ENCODE measurements at regions not wholly inside any gene's neighbourhood (a gene's known extent, or its start where the extent isn't known, plus 50 kb on each side); places are given as distances from the start of the nearest gene placed in this dataset.

DNA sequence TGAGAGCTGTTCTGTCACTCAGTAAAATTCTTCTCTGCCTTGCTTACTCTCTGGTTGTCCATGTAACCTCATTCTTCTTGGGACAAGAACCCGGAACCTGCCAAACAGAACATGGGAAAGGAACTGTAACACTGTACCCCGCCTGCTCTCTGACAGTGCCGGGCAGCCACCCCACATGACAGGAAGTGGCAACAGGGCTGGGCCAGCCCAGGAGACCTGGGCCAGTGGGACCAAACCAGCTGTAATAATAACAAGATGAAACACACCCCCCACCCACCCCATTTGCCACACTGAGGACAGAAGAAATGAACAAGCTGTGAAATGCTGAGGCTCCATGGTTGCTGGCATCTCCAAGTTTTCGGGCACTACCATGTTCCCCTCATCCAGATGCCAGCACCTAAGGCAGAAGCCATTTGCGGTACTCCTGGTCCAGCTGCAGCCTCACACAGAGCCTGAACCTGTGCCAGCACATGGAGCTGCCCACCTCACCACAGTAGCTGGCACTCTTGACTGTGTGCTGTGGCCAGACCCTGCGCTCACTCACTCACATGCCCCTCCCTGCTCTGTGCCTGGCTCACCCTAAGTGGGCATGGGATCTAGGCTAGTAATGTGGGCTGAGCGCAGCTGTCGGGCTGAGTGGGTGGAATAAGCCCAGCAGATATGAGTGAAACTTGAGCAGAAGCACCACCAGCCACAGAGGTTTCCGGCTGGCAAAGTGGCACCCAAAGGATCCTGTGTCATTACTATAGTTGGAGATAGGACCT is 126.2 kb upstream of the UGT8 start:
- no peak for DNase-seq

GRCh38 chr4:114474188-114474800 is 124.3 kb upstream of the UGT8 start:
- no peak for DNase-seq

GRCh38 chr4:114476310-114476709 is 122.3 kb upstream of the UGT8 start:
- no peak for DNase-seq

GRCh38 chr4:114479595-114479994 is 119.0 kb upstream of the UGT8 start:
- no peak for DNase-seq

DNA sequence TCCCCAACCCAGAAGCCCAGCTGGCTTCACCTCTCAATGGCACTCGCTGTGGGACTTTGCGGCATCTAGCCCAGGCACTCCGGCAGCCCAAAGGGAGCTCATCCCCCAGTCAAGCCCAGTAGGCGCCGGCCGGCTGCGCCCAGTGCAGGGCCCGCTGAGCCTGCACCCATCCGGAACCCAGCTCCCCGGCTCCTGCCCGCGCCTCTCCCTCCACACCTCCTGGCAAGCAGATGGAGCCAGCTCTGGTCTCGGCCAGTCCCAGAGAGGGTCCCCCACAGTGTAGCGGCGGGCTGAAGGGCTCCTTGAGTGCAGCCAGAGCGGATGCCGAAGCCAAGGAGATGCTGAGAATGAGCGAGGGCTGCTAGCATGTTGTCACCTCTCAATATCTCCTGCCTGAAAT is 116.8 kb upstream of the UGT8 start:
- no peak for DNase-seq

GRCh38 chr4:114487101-114487500 is 111.5 kb upstream of the UGT8 start:
- DNase-seq = no peak

- DNase-seq = no peak
These were observed 110.2 kb upstream of the UGT8 start for GRCh38 chr4:114488301-114488982.

GRCh38 chr4:114494246-114494803 is 104.3 kb upstream of the UGT8 start:
- DNase-seq = no peak

- no peak for DNase-seq
These were observed 103.1 kb upstream of the UGT8 start for GRCh38 chr4:114495471-114495928.

GRCh38 chr4:114497116-114497515 is 101.5 kb upstream of the UGT8 start:
- DNase-seq = no peak

- no peak for DNase-seq
These were observed 89.3 kb upstream of the UGT8 start for GRCh38 chr4:114509340-114509739.

DNA sequence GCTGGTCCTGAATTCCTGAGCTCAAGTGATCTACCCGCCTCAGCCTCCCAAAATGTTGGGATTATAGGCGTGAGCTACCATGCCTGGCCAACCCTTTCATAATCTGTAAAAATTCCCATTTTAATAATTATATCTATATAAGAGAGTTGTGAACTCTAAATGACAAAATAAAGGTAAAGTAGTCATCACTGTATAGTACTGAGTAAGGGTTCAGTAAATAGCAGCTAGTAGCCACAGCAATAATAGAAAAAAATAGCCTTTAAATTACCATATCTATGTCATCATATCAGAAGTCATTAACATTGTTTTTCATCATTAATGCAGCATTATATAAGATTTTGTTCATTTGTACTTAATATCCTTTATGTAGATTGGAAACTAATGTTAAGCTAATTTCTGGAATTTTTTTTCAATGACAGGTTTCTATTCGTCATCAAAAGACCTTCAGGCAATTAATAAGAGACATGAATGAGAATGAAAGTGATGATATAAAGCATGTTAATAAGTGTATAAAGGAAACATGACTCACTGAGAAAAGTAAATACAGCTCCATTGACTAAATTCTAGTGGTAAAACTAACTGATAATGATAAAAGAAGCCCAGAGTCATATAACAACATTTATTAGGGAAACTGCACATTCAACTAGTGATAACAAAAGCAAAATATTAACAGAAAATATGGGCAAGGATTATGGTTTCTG is 85.9 kb upstream of the UGT8 start:
- DNase-seq = no peak

GRCh38 chr4:114519368-114519767 is 79.2 kb upstream of the UGT8 start:
- no peak for DNase-seq

- no peak for DNase-seq
These were observed 71.4 kb upstream of the UGT8 start for GRCh38 chr4:114527170-114527569.

GRCh38 chr4:114527637-114528036 is 71.0 kb upstream of the UGT8 start:
- no peak for DNase-seq

DNA sequence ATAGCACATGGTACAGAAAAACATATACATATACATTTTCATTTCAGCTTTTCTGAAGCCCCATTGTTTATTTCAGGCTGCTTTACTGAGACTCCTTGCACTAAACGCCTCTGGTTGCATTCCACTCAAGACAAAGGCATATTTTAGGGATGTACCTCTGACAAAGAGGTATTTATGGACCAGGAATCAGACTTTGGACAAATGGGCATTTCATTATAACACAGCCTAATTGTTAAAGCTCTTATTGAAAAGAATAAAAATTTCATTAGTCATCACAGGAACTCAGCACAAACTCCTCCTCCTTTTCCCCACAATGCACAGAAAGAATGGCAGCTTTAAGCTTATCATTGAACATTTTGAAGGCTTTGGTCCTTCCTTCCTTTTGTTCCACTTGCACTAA is 62.9 kb upstream of the UGT8 start:
- no peak for DNase-seq

- no peak for DNase-seq
These were observed 61.3 kb upstream of the UGT8 start for GRCh38 chr4:114537352-114537751.

- no peak for DNase-seq
These were observed 60.5 kb upstream of the UGT8 start for GRCh38 chr4:114538012-114538617.

DNA sequence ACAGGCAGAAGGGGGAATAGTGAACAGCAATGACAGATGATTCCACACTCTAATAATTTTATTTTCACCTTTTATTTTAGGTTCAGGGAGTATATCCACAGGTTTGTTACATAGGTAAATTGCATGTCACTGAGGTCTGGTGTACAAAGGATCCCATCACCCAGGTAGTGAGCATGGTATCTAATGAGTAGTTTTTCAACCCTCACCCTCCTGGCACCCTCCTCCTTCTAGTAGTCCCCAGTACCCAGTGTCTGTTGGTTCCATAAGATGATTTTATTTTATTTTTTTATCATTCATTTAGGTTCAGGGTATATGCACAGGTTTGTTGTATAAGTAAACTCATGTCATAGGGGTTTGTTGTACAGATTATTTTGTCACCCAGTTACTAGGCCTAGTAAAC is 58.6 kb upstream of the UGT8 start:
- DNase-seq = no peak

DNA sequence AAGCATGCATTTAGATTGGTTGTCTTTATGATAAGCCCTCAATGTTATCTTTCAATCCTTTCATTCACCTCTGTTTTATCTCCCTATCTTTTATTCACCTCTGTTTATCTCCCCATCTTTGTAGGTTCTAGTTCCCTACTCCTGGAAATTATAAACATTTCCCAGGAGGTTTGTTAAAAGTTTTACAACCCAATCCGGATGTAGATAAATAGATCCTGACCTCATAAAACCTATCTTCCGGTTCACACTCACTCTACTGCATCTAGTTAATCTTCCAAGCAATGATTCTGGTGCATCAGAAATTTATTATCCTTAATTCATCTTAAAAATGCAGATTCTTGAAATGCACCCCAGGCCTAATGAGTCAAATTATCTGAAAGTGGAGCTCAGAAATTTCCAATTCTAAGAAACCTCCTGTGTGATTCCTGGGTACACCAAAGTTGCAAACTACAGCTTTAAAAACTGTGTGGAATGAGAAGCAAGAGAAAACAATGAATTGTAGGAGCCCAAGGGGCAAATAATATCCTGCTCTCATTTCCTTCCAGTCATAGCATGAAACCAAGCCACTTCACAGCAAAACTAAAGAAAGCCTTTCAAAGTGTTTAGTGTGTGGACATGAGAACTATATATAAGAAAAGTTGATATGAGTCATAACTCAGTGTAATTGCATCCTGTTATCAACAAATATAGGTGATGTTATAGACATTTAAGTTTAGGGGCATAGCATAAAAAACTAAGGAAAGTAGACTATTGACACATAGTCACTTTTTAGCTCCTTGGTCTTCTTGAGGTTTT is 51.1 kb upstream of the UGT8 start:
- no peak for DNase-seq
